Activated gamma-delta T cell treated with anti-CD3 and anti-CD28 coated beads, Interleukin-2, amount 50 U/mL, for 16 hours (primary cell): ENCODE measurements at regions not wholly inside any gene's neighbourhood (a gene's known extent, or its start where the extent isn't known, plus 50 kb on each side); places are given as distances from the start of the nearest gene placed in this dataset.
"Not testable (repeated sequence)": the region's sequence is repeated elsewhere in the genome, so short reads cannot be mapped to it uniquely, and the experiment has no call there.

Source experiments
- DNase-seq: peaks from one replicate; pipeline ENCODE4 v3.0.0-alpha.2; 2020; ENCODE audit warnings: low read depth

DNA sequence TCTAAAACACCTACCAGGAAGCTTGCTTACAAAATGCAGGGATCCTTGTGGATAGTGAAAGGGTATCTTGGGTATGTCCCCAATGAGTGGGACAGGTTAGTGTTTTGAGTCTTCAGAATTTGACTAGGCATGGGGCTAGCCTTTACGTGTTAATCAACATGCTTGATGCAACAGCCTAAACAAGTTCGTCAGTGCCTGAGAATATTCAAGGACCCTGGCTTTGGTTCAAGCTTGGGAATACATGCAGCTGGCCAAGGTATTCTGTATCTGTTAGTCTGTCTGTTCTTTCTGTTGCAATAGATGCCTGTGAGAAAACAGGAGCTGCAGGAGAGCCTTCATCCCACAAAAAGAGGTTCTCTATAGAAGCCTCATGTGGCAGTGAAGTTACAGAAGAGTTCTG is 149.5 kb downstream of the CCNG2 start:
- no peak for DNase-seq

DNA sequence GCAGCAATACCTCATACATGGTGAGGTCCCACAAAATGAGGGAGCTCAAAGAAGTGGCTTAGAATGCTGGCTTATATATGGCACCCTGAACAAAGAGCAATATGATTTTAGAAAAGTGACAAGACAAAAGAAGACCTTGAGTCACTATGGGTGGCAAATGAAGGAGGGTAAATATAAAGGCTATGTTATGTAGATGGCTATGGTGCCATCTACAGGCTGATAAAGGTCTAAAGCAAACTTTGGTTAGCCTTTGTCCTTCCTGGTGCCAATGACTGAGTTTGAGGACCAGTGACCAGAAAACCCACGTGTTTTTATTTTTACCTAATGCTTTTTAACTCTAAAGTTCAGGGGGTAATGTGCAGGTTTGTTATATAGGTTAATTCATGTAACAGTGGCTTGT is 151.8 kb downstream of the CCNG2 start:
- DNase-seq, result no peak

DNA sequence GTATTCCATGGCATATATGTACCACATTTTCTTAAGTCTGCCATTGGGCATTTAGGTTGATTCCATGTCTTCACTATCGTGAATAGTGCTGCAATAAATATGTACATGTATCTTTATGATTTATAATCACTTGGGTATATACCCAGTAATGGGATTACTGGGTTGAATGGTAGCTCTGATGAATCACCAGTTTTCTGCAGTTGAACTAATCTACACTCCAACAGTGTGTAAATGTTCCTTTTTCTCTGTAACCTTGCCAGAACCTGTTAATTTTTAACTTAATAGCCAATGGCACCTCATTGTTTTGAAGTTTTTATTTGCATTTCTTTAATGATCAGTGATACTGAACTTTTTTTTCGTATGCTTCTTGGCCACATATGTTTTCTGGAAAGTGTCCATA is 152.5 kb downstream of the CCNG2 start:
- no peak for DNase-seq

DNA sequence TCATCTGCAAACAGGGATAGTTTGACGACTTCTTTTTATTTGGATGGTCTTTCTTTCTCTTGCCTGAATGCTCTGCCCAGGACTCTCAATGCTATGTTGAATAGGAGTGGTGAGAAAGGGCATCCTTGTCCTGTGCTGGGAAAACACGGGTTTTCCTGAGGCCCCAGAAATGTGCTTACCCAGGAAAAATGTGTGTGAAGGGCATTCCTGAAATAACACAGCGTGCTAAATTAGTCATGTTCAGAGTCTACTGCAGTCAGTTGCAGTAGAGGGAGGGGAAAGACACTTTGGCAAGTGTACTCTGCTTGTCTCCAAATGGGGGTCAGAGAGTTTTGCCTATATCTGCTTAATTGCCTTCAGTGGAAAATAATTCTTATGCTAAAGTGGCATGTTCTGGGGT is 153.9 kb downstream of the CCNG2 start:
- no peak for DNase-seq

DNA sequence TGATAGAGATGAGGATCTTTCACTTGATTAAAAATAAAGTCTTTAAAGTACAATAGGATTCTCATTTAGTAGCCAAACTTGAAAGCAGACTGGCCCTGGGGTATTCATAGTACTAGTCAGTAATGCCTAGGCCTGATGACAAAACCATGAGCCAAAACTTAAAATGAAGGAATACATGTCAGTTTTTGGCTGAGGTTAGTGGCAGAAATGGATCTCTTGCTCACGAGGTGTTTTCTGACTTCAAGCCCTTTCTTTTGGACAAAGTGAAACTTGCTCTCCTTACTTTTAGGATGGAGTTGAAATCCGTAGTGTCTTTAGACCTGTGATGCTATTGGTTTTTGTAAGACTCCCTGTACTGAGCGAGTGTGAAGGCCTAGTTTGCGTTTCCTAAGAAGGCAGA is 157.7 kb downstream of the CCNG2 start:
- no peak for DNase-seq

DNA sequence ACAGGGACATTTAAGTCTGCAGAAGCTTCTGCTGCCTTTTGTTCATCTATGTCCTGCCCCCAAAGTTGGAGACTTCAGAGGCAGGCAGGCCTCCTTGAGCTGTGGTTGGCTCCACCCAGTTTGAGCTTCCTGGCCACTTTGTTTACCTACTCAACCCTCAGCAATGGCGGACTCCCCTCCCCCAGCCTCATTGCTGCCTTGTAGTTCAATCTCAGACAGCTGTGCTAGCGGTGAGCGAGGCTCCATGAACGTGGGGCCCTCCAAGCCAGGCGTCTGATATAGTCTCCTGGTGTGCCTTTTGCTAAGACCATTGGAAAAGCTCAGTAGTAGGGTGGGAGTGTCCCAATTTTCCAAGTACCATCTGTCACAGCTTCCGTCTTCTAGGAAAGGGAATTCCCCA is 170.1 kb downstream of the CCNG2 start:
- no peak for DNase-seq

DNA sequence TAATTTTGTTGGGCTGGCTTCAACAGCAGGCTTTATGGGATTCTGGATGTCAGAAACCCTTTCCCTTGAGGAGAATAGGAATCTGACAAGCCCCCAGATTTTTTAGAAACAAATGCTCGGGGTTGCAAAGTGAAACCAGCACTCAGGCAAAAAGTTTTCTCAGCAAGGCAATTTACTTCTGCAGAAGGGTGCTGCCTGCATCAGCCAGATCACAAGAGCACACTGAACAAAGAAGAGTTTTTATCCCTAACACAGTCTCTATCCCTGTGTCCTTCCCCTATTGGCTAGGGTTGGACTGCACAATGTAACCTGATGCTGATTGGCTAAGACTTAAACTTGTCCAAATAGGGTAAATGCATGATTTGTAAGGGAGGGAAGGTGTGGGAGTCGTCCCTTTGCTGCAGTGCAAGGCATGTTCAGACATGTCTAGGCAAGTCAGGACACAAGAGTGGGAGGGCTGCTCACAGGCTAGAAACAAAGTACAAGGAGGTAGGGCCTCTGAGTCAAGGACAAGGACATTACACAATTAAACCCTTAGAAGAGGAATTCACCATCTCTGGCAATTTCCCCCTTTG is 175.8 kb downstream of the CCNG2 start:
- no peak for DNase-seq

DNA sequence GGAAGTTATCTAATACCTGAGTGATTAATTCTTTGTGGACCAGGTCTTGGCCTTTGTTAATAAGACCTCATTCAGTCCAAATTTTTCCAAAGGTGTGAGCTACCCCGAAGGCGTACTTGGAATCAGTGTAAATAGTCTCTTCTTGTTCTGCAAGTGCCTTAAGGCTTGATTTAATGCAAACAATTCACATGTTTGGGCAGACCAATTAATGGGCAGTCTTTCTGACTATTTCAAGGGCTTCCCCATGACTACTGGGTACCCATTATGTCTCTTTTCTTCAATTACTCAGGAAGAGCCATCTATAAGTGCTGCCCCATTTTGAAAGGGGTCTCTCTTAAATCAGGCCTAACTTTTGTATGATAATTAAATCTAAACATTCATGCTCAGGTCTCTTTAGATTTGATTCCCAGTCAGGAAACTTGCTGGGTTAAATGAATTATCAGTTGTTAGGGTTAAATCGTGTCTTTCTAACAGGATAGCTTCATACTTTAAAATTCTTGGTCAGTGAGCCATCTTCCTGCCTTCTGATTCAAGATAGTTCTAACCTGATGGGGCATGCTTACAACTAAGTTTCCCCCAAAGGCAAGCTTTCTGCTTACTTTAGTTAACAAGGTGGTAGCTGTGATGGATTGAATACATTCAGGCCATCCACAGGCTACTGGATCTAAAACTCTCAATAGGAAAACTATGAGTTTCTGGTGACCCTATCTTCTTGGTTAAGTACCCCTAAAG is 179.6 kb downstream of the CCNG2 start:
- no peak for DNase-seq

DNA sequence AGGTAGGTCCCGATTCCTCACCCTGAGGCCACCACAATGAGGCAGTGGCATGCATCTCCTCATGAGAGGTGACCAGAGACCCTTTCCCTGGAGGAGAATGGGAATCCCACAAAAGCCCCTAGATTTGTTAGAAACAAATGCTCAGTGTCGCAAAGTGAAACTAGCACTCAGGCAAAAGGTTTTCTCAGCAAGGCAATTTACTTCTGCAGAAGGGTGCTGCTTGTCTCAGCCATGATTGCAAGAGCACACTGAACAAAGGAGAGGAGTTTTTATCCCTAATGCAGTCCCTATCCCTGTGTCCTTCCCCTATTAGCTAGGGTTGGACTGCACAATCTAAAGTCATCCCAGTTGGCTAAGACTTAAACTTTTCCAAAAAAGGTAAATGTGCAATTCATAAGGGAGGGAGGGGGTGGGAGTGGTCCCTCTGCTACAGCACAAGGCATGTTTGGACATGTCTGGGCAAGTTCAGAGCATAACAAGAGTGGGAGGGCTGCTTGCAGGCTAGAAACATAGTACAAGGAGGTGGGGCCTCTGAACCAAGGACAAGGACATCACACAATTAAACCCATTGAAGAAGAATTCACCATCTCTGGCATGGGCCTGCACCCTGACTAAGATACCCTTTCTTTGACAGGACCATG is 185.3 kb downstream of the CCNG2 start:
- no peak for DNase-seq

DNA sequence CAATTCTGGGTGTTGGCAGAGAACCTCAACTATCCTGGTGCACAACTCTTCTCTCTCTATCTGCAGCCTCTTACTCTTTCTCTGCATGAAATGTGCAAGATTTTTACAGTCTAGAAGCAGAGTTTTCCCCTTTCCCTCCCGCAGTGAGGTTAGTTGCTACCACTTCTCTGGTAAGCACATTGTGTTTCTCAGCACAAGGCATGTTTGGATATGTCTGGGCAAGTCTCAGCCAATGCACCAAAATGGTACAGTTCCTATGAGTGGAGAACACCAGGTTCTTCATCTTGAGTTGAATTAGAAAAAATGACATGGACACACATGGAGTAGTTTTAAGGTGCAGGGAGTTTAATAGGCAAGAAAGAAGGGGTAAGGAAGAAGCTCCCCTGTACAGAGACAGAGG is 187.0 kb downstream of the CCNG2 start:
- DNase-seq, result no peak

DNA sequence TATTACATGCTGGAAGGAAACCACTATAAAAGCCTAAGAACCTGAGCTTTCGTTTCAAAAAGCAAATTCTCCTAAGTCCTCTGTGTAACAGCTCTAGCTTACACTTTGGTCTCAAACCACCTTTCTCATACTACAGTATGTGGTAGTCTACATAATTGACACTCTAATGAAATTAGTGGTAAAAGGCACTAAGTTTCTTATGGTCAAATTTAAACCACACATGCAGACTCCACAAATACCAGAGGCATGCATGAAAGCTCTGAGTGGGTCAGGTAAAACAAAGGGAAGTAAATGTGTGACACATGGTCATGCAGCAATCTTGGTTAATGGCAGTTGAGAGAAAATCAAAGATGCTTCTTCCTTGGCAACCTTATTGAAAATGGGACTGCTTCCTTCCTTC is 187.8 kb downstream of the CCNG2 start:
- no peak for DNase-seq

DNA sequence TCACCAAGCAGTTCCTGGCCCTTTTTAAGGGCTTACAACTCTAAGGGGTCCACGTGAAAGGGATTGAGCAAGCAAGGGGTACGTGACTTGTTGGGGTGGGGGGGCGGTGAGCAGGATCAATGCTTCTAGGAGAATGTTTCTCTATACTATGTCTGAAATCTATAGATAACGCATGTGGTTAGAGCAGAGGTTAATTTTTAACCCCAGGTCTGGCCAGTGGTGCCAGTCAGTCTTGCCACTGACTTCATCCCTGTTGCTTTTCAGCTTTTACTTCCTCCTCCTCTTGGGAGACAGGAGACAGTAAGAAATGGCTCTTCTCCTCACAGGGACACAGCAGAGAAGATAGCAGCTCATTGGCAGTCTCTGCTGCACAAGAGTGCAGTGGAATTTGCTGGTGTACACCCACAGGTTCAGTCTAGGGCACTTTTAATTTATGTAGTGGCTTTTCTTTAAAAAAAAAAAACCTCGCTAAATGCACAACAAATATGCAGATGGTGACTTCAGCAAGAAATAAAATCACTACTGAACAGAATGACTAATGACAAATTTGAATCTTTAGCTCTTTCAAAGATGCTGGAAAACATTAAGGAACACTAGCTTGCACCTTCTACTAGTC is 190.5 kb downstream of the CCNG2 start:
- DNase-seq, result no peak

DNA sequence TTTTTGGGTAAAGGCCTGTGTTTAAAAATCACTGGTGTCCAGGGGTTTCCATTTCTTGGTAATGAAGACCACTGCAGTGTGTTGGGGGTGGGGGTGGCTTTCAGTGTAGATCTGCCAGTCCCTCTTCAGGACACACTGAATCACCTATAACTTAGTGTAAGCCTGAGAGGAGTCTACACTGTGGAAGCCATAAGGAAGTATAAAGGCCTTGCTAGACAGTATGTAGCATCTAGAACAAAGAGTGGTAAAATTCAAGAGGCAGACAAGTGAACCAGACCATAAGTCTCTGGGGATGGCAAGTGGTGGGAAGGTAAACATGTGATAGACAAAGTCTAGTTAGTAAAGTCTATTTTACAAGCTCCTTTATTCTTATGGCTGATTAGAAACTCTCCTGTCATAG is 191.8 kb downstream of the CCNG2 start:
- no peak for DNase-seq

DNA sequence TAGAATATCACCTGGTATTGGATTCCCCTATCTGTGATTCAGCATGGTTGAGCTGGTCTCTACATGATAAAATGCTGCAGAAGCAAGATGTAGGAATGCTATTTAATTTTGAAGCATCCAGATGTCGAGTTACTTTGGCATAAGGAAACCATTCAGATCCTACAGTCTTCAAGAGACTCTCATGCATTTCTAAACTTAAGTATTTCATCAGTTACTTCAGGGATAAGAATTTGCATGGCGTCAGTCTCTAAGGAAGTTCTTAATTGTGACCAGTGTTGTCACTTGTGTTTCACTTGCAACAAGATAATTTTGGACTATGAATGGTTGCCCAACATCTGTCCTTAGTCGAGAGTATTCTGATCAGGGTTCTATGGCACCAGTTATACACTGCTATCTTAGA is 192.4 kb downstream of the CCNG2 start:
- DNase-seq, result no peak

DNA sequence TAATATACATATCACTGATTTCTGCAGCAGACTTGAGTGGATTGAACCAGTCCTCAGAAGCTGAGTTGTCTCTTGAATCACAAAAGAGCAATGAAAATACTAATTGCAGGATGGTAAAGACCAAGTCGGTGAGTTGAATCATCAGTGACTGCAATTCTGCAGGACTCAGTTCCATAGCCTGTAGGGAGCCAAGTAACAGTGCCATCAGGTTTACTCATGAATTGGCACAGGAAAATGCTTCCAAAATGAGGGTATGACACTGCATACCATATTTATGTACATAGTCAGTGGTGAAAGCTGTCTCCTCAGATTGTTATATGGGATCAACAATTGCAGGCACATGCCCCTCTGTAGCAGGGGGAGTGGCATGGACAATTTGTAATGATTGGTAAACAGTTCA is 192.8 kb downstream of the CCNG2 start:
- DNase-seq, result no peak

DNA sequence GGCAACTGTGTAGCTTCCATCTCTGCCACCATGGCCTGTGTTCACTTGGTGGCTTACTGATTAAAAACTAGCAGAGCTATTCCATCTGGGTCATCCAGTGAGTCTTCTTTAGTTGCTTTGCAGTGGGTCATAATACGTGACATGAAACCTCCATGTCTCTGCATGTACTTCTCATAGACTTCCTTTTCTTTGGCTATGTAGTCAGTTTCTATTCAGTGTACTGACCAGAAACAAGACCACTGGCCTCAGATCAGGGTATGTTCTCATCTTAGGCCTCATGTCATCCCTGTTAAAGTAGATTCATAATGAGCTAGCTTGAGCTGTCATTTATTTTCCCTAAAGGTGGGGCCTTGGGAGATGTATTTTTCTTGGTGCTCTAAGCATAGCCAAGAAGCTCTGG is 195.2 kb downstream of the CCNG2 start:
- DNase-seq, result no peak

DNA sequence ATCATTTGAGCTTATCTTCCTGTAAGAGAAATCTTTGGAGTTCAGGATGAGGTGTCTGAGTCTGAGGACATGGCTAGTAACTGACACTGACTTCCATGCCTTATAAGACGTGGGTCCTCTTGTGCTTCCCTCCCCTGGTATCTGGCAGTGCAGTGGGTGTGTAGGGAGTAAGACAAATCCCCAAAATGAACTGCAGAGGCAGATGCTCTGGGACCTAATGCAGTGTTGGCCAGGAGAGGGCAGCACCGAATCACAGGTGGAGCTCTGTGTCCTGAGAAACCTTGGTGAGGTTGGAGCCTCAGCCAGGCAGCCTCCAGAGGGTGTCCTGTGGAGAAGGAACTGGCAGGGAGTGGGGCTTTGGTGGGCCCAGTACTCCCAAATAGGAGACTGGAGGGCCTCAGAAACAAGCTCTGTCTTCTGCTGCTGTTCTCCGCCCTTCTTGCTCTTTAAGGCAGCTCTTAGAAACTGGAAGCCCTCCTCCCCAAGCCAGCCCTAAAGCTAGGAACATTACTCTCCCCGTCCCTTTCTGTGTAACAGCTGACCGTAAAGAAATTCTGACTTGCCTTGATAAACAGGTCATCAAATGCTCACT is 196.8 kb downstream of the CCNG2 start:
- not testable (repeated sequence) for DNase-seq

DNA sequence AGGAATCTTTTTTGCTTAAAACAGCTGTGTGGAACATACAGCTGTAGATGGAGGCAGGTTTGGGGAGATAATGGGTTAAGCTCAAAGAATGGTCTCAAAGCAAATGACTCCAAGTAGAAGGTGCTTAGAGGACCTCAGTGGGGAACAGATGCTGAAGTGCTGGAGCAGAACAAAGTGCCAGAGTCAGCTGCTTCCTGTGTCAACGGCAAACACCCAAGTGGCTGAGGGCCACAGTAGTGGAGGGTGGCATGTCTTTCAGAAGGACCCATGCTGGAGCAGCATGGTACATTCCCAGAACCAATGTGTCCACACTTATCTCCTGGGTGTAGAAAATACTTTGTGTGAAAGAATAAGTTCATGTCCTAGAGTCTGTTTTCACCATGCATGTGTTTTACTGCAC is 197.5 kb downstream of the CCNG2 start:
- no peak for DNase-seq

DNA sequence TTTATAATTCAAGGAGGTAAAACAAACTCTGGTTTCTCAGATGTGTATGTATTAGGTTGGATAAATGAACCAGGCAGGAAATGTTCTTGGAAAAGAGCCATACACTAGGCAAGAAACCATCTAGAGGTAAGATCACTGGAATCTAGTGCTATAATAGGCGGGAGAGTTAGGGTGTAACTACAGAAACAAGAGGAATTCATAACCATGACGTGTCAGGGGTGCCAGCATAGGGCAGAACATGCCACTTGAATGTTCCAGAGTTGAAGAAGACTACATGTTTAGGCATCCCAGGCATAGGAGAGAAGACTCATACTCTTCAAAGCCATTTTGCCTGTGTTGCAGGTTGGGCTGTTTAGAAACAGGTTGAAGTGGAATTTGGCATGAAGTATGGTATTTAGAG is 198.7 kb downstream of the CCNG2 start:
- DNase-seq, result no peak

DNA sequence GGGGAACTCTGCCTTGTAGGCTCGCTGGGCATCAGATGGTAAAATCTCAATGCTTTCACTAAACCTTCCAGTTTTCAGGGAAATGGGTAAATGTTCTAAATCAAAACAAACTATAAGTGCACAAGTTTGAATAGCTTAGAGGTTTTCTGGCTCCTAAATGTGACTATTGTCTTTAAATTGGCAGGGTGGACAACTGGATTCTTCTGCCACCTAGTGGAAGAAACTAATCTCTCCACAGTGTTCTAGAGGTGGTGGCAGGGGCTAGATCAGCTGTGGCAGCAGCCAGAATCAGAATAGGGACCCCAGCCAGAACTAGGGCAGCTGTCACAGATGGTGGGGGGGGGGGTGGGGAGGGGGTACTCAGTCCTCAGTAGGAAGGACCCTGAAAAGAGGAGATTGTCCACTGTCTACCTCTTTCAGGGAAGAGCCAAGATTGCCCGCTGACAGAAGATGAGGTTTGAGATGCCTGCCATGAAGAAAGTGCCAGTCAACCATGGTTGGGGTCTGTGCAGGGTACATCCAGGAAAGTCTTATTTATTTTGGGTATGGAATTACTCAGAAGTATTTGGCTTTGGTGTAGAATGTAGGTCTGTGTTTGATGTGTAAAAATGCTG is 201.4 kb downstream of the CCNG2 start:
- no peak for DNase-seq

DNA sequence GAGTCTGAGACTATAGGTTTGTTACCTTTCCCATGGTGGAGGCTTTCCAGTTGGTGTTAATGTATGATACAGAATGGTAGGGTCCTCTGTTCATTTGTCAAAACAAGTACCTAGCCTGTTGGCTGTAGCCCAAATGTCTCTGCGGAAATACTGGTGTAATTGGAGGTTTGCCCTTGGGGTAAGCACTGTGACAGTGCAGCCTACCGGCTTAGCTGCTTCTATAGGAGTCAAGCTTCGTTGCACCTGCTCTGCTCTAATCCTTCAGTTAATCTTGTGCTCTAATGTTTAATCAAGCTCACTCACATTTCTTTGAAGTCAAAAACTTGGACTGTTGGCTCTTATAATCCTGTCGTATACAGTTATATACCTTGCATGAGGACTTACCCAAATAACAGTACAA is 203.4 kb downstream of the CCNG2 start:
- DNase-seq, result no peak

DNA sequence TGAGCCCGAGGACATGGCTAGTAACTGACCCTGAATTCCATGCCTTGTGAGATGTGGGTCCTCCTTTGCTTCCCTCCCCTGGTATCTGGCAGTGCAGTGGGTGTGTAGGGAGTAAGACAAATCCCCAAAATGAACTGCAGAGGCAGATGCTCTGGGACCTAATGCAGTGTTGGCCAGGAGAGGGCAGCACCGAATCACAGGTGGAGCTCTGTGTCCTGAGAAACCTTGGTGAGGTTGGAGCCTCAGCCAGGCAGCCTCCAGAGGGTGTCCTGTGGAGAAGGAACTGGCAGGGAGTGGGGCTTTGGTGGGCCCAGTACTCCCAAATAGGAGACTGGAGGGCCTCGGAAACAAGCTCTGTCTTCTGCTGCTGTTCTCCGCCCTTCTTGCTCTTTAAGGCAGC is 209.9 kb downstream of the CCNG2 start:
- not testable (repeated sequence) for DNase-seq

DNA sequence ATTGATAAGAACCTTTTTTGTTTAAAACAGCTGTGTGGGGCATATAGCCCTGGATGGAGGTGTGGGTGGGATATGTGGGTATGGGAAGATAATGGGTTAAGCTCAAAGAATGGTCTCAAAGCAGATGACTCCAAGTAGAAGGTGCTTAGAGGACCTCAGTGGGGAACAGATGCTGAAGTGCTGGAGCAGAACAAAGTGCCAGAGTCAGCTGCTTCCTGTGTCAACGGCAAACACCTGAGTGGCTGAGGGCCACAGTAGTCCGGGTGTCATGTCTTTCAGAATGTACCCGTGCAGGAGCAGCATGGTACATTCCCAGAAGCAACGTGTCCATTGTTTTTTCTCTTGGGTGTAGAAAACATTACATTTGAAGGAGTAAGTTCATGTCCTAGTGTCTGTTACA is 210.6 kb downstream of the CCNG2 start:
- DNase-seq, result no peak
